HG03066 (cell line): ENCODE measurements at regions not wholly inside any gene's neighbourhood (a gene's known extent, or its start where the extent isn't known, plus 50 kb on each side); places are given as distances from the start of the nearest gene placed in this dataset.
A peak's percentile ranks its signal among the peaks of the same experiment; 100 is the strongest.
"Not testable (repeated sequence)": the region's sequence is repeated elsewhere in the genome, so short reads cannot be mapped to it uniquely, and the experiment has no call there.

ENCODE experiments used
- ATAC-seq: cut with Tn5 transposase; IDR thresholded peaks from one replicate; pipeline ENCODE4 v1.9.1; 2021; ENCODE audit warnings: low read depth; ENCODE audit not compliant: unreplicated experiment

- ATAC-seq = no peak
Measured at GRCh38 chr1:102365071-102365470, 368.3 kb upstream of the OLFM3 start.

DNA sequence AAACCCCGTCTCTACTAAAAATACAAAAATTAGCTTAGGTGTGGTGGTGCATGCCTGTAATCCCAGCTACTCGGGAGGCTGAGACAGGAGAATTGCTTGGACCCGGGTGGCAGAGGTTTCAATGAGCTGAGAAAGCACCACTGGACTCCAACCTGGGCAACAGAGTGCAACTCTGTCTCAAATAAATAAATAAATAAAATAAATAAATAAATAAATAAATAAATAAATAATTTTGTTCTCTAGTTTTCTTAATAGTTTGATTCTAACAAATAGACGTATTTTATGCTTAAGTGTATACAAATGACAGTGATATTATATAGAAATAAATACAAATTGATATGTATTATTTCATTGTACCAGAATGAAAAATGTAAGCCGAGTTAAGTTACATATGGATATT lies 339.9 kb upstream of the OLFM3 start:
- ATAC-seq = no peak

- ATAC-seq = no peak
Measured at GRCh38 chr1:102318104-102318806, 321.5 kb upstream of the OLFM3 start.

GRCh38 chr1:102315096-102315495 lies 318.4 kb upstream of the OLFM3 start:
- no peak for ATAC-seq

- no peak for ATAC-seq
Measured at GRCh38 chr1:102296116-102296515, 299.4 kb upstream of the OLFM3 start.

- no peak for ATAC-seq
Measured at GRCh38 chr1:102282955-102283354, 286.2 kb upstream of the OLFM3 start.

DNA sequence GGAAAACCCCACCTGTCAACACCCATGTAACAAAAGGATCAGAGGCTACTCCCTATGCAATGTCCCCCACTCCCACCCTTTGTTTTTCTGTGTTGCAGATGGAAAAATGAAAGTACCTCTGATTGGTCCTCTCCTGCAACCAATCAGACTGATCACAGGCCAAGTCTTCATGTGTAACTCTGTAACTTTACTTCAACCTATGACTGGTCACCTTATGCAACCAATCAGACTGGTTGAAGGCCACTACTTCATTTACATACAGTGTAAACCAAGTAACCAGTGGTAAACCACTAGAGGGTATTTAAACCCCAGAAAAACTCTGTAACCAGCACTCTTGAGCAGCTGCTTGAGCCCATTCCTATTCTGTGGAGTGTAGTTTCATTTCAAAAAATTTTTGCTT lies 266.3 kb upstream of the OLFM3 start:
- no peak for ATAC-seq

- ATAC-seq = no peak
Measured at GRCh38 chr1:102252731-102253505, 256.2 kb upstream of the OLFM3 start.

GRCh38 chr1:102241431-102242338 lies 245.0 kb upstream of the OLFM3 start:
- ATAC-seq = peak; percentile 65

DNA sequence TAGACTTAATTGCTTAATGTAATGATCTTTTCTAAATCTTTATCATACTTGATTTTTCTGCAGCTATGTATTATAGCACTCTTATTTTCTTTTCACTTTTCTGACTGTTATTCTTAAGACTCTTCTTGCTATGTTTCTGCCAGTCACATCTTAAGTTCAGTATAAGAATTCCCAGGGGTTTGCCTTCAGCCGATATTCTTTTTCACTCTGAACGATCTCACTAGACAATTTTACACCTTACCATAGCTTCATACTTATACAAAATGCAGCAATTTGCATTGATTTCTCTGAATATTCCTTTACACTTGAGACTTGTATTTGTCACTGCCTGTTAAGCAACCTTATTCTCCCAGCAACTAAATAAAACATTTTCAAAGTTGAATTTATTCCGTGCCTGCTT lies 242.5 kb upstream of the OLFM3 start:
- no peak for ATAC-seq

DNA sequence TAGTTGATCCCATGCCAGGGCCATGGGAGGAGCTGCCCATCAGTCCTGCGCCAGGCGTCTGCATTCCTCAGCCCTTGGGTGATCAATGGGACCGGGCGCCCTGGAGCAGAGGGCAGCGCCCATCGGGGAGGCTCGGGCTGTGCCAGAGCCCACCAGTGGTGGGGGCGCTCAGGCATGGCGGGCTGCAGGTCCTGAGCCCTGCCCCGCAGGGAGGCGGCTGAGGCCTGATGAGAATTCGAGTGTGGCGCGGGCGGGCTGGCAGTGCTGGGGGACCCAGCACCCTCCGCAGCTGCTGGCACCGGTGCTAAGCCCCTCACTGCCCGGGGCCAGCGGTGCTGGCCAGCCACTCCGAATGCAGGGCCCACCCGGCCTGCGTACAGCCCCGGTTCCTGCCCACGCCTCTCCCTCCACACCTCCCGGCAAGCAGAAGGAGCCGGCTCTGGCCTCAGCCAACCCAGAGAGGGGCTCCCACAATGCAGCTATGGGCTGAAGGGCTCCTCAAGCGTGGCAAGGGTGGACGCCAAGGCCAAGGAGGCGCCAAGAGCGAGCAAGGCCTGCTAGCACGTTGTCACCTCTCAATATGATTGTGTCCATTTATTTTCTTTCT lies 238.1 kb upstream of the OLFM3 start:
- no peak for ATAC-seq

- no peak for ATAC-seq
Measured at GRCh38 chr1:102219463-102219862, 222.7 kb upstream of the OLFM3 start.

GRCh38 chr1:102210891-102211290 lies 214.2 kb upstream of the OLFM3 start:
- ATAC-seq = not testable (repeated sequence)

DNA sequence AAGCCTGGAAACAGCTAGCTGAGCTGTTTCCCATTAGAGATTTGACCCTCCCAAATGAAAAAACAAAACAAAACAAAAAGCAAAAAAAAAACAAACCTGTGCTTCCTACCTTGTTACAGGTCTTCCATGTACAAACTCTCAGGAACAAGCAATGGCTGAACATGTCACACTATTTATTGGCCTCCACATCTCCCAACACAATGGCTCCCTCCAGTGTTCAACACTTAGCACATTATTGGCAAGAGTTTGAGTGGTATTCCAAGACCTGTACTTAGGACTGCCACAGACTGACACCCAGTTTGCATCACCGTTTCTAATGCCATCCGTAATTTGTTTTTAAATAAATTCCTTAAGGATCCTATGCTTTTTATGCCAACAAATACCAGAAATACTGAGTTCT lies 195.0 kb upstream of the OLFM3 start:
- no peak for ATAC-seq

DNA sequence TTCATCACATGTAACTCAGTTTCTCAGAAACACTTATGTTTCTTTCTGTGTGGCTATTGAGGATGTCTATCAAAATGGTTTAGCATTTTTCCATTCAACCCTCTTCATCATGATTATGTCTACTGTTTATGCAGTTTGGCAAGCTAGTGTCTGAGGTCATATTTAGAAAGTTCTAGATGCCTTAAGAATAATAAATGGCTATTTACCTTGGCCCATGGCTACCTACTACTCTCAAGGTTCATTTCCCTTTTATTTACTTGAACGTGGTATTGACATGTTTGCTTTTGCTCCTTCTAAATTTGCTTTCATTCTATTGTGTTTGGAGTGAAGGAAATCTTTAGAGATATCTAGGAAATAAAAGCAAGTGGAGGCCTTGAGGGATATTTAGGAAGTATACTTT lies 193.7 kb upstream of the OLFM3 start:
- ATAC-seq = no peak

- no peak for ATAC-seq
Measured at GRCh38 chr1:102186536-102186935, 189.8 kb upstream of the OLFM3 start.

GRCh38 chr1:102185260-102185659 lies 188.5 kb upstream of the OLFM3 start:
- no peak for ATAC-seq

- ATAC-seq = no peak
Measured at GRCh38 chr1:102184477-102184876, 187.8 kb upstream of the OLFM3 start.

GRCh38 chr1:102183711-102184110 lies 187.0 kb upstream of the OLFM3 start:
- no peak for ATAC-seq

DNA sequence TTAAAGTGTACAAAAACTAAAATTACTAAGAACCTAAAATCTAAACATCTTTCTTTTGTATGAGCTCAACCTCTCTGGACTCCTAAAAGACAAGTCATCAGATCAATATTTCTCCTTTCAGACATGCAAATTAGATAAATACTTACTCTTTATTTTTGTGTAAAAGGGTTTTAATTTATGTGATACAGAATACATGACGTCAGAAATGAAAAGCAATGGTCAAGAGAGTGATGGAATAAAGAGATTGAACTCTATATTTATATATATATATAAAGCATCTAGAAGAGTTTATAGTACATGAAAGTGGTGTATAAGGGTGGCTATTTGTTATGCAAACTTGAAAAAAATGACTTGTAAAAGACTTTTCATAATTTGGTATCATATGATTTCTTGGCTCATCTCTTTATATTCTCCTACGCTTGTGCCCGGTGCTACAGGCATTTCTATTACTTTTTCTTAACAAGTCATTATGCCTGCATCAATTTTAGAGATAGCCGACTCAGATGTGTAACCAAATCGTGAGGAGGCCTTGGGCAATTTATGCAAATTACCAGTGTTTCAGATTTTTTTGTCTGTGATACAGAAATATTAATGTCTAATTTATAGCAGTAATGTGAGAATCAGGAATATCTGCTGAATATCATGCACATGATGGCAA lies 186.0 kb upstream of the OLFM3 start:
- ATAC-seq = no peak
